ENCODE measurements at regions not wholly inside any gene's neighbourhood (a gene's known extent, or its start where the extent isn't known, plus 50 kb on each side); places are given as distances from the start of the nearest gene placed in this dataset.

GRCh38 chr2:39938035-39938835 is 159.2 kb upstream of the THUMPD2 start:
- TF ChIP-seq REST (IDR thresholded peaks at IDR 0.05; ENCODE audit: insufficient read depth in 1 of 2, low read depth in 2 of 2, low read length in 2 of 2) (no peak), TAF1 (IDR thresholded peaks at IDR 0.05; ENCODE audit: borderline replicate concordance, insufficient read depth, low read length) (no peak), POLR2AphosphoS5 (IDR thresholded peaks at IDR 0.05; ENCODE audit: low read depth, low read length) (no peak), SIN3A (IDR thresholded peaks at IDR 0.05; ENCODE audit: borderline replicate concordance, insufficient read depth, low read length) (no peak), FOXP2 (optimal IDR thresholded peaks at IDR 0.05; ENCODE audit: borderline replicate concordance, extremely low read depth, extremely low read length, insufficient read depth) (no peak)
